ENCODE measurements at regions not wholly inside any gene's neighbourhood (a gene's known extent, or its start where the extent isn't known, plus 50 kb on each side); places are given as distances from the start of the nearest gene placed in this dataset.
A peak's percentile ranks its signal among the peaks of the same experiment; 100 is the strongest.

DNA sequence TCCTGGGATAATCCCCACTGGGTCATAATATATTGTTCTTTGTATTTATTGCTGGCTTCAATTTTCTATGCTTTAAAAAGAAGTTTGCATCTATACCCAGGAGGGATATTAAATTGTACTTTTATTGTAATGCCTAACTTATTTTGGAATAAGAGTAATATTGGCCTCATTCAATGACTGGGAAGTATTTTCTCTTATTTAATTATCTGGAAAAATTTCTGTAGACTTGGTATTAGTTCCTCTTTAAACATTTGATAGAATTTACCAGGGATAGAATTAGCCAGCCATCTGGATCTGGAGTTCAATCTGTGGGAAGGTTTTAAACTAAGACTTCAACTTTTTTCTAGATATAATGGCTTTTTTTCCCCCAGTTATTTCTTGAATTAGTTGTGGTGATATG, 115.2 kb upstream of the ZNF32 start:
- ATAC-seq (no peak), DNase-seq (ENCODE audit: missing footprints) (no peak)
- intact Hi-C loops (cut with DNase I), result no loop called here

DNA sequence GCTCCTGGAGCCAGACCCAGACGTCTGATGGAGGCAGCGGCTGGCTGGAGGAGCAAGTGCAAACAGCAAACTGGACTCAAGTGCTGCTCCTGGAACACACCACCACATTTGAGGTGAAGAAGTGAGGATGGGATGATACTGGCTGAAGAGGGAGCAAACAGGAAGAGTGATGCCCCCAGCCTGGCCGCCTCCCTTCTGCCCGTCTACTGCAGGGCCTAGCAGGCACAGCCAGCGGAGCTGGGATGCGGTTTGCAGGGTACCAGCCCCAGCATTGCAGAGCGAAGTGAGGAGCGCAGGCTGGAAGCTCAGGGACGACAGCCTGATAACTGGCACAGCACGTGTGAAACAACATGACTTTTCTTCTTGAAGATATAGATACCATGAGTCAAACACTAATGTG, 111.8 kb upstream of the ZNF32 start:
- DNase-seq (ENCODE audit: missing footprints) (no peak), ATAC-seq (no peak)
- intact Hi-C loops (cut with DNase I), result no loop called here

GRCh38 chr10:43759216-43759615, 110.5 kb upstream of the ZNF32 start:
- intact Hi-C loops (cut with DNase I), result no loop called here
- ATAC-seq (no peak), DNase-seq (ENCODE audit: missing footprints) (no peak)

- intact Hi-C loops (cut with DNase I), result no loop called here
- no peak for DNase-seq (ENCODE audit: missing footprints)
- ATAC-seq, result no peak
Measured at GRCh38 chr10:43756341-43756740, 107.7 kb upstream of the ZNF32 start.

DNA sequence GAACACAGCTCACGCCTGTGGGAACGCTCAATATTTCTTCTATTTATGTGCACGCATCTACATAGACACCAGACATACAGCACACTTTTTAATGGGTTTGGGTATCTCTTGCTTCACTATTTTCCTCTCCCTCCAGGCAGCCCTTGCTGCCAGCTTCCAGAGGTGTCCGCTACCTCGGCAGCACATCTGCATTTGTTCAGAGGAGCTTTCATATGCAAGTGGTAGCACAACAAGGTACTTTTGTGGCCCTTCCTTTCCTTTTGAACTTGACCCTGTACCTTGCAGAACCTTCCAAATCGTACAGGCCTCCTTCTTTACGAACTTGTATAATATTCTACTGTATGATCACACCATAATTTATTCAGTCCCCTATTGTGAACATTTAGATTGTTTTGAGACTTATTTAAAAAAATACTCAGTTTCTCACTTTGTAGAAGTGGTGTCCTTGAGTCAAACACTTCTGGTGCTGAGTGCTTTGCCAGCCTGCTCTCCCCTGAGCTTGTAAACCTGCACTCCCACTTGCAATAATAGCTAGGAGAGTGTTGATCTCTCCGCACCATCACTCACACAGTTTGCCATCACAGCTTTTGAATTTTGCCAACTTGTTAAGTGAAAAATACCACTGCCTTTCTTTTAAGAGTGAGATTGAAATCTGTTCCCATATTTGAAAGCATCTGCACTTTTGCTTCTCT, 106.0 kb upstream of the ZNF32 start:
- no peak for ATAC-seq

GRCh38 chr10:43753397-43754061, 104.8 kb upstream of the ZNF32 start:
- intact Hi-C loops (cut with DNase I), result no loop called here
- ATAC-seq, result no peak
- no peak for DNase-seq (ENCODE audit: missing footprints)

More for the DNA sequence above, 106.0 kb upstream of the ZNF32 start:
- intact Hi-C loops (cut with DNase I), result no loop called here
- no peak for DNase-seq (ENCODE audit: missing footprints)

- intact Hi-C loops (cut with DNase I), result no loop called here
- ATAC-seq (no peak), DNase-seq (ENCODE audit: missing footprints) (no peak)
Measured at GRCh38 chr10:43752682-43753081, 104.0 kb upstream of the ZNF32 start.

- intact Hi-C loops (cut with DNase I), result no loop called here
- no peak for DNase-seq (ENCODE audit: missing footprints)
- no peak for ATAC-seq
Measured at GRCh38 chr10:43751646-43752045, 103.0 kb upstream of the ZNF32 start.

DNA sequence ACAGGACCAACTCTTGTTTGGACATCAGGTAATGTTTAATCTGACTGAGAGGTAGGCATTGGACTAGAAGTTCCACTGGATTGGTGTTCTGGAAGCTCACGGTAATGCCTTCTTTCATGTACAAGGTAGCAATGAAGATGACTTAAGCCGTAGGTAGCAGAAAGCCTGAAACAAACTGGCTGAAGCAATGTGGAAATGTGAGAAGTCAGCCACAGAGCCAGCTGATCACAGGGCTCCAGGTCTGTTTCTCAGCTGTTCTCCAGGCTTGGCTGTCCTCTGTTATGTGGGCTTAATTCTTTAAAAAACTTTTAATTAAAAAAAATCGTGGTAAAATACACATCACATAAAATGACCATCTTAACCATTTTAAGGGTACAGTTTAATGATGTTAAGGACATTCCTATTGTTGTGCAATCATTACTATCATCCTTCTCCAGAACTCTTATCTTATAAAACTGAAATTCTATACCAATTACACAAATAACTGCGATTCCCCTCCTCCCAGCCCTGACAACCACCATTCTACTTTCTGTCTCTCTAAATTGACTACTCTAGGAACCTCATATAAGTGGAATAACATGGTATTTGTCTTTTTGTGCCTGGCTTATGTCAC, 101.4 kb upstream of the ZNF32 start:
- DNase-seq (ENCODE audit: missing footprints) (no peak), ATAC-seq (no peak)
- intact Hi-C loops (cut with DNase I), result no loop called here

- DNase-seq (ENCODE audit: missing footprints), result no peak
- ATAC-seq, result peak; percentile 31
- intact Hi-C loops (cut with DNase I), result no loop called here
Measured at GRCh38 chr10:43749145-43749576, 100.5 kb upstream of the ZNF32 start.

DNA sequence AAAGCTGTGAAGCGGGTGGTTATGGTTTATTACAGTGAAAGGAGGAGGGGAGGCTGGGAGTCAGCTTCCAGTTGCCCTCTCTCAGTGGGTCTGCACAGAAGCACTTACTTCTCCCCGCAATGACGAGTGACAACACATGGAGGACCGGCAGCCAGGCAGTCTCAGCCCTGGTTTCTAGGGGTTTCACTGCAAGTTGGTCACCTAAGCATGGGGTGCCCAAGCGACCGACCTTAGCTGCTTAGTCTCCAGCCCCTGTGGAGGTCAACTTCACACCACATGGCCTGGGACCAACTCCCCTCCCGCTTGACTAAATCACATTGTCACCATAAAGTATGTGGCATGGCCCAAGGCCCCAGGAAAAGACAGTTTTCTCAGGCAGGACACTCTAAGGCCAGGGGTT, 99.9 kb upstream of the ZNF32 start:
- DNase-seq (ENCODE audit: missing footprints) (no peak), ATAC-seq (no peak)
- intact Hi-C loops (cut with DNase I), result no loop called here

GRCh38 chr10:43746906-43747305, 98.2 kb upstream of the ZNF32 start:
- DNase-seq (ENCODE audit: missing footprints) (no peak), ATAC-seq (no peak)
- intact Hi-C loops (cut with DNase I), result no loop called here

GRCh38 chr10:43739161-43739560, 90.5 kb upstream of the ZNF32 start:
- DNase-seq (ENCODE audit: missing footprints), result no peak
- ATAC-seq, result no peak
- intact Hi-C loops (cut with DNase I), result no loop called here

DNA sequence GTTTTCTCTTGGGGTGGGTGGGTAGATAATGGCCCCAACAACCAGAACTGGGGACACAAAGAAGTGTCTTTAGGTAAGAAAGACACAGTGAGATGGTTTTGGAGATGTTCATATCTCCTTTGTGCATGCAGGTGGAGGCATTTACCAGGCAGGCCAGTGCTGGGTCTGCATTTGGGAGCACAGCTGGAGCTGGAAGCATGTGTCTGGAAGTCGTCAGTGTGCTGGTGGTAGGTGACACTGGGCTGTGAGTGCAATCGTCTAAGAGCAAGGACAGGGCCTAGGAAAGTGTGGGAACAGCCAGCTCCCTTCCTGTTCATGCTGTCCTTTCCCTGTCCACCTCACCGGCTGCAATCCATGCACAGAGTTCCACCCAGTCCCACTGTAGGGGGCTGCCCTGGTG, 88.3 kb upstream of the ZNF32 start:
- ATAC-seq (no peak), DNase-seq (ENCODE audit: missing footprints) (no peak)

DNA sequence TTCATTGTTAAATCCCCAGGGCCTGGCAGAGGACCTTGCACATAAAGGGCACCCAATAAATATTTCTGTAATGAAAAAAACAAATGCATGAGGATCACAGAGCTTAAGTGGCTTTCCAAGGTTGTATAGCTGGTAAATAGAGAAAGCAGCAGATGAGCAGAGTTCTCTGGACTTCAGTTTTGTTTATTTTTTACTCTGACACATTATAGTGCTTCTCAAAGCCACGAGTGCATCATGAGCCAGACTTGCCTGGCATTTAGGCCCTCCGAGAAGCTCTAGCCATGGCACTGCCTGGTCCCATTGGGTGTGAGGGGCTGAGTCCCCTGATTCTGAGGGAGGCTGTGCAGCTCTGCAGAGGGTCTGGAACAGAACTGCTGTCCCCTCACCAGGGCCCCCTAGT, 87.2 kb upstream of the ZNF32 start:
- no peak for DNase-seq (ENCODE audit: missing footprints)
- intact Hi-C loops (cut with DNase I), result no loop called here
- no peak for ATAC-seq

More for the DNA sequence above, 88.3 kb upstream of the ZNF32 start:
- intact Hi-C loops (cut with DNase I), result no loop called here

DNA sequence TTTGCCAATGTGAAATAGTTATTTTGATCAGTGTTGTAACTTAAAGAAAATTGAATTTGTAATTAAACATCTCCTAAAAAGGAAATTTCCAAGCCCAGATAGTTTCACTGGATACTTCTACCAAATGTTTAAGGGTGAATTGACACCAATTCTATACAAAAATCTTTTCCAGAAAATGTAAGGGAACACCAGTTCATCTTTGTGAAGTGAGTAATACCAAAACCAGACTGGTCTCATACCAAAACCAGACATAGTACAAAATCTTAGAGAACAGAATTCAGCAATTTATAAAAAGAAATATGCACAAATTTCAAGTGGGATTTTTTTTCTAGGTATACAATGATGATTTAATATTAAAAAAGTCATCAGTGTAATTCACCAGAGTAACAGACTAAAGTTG, 86.0 kb upstream of the ZNF32 start:
- ATAC-seq (no peak), DNase-seq (ENCODE audit: missing footprints) (no peak)
- intact Hi-C loops (cut with DNase I), result no loop called here

GRCh38 chr10:43731486-43731885, 82.8 kb upstream of the ZNF32 start:
- no peak for ATAC-seq
- intact Hi-C loops (cut with DNase I), result no loop called here
- DNase-seq (ENCODE audit: missing footprints), result no peak

- intact Hi-C loops (cut with DNase I), result no loop called here
- ATAC-seq (no peak), DNase-seq (ENCODE audit: missing footprints) (no peak)
Measured at GRCh38 chr10:43728425-43728824, 79.7 kb upstream of the ZNF32 start.

DNA sequence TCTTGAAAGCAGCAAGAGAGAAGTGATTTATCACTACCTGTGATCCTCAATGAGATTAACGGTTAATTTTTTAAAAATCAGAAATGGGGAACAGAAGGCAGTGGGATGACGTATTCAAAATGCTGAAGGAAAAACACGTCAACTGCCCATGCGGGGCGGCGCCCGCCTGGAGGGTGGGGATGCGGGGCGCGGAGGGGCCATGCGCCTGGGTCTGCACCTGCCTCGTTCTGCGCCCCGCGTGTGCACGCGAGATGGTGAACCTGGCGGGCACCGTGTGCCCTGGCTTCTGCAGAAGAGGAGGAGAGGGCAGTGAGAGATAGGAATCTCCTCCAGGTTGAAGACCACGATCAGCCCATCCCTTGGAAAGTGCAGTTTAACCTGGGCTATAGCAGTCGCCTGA, 79.3 kb upstream of the ZNF32 start:
- intact Hi-C loops (cut with DNase I), result no loop called here
- DNase-seq (ENCODE audit: missing footprints) (no peak), ATAC-seq (no peak)

GRCh38 chr10:43715334-43715733, 66.7 kb upstream of the ZNF32 start:
- no peak for ATAC-seq
- intact Hi-C loops (cut with DNase I), result no loop called here
- DNase-seq (ENCODE audit: missing footprints), result no peak

Measured in Right ventricle myocardium inferior (tissue), 1 donor.